ENCODE measurements at regions not wholly inside any gene's neighbourhood (a gene's known extent, or its start where the extent isn't known, plus 50 kb on each side); places are given as distances from the start of the nearest gene placed in this dataset.
A peak's percentile ranks its signal among the peaks of the same experiment; 100 is the strongest.
"Not testable (repeated sequence)": the region's sequence is repeated elsewhere in the genome, so short reads cannot be mapped to it uniquely, and the experiment has no call there.

- Mint-ChIP-seq H3K36me3 (ENCODE audit: low read depth, unreplicated experiment) (peaks cover 12% of the 10 kb centered on the region), H3K27me3 (ENCODE audit: unreplicated experiment) (no peaks in the 10 kb centered on the region), H3K27ac (ENCODE audit: unreplicated experiment) (no peak overlapping the region), H3K4me1 (ENCODE audit: unreplicated experiment) (no peaks in the 10 kb centered on the region), H3K9me3 (ENCODE audit: unreplicated experiment) (peaks cover 21% of the 10 kb centered on the region), H3K4me3 (ENCODE audit: unreplicated experiment) (no peak overlapping the region)
- TF ChIP-seq CTCF (IDR thresholded peaks at IDR 0.05; ENCODE audit: unreplicated experiment): no peak
- no peak for DNase-seq (ENCODE audit: low spot score)
These were observed 156.8 kb upstream of the KCND3 start for GRCh38 chr1:112146201-112146715.

GRCh38 chr1:112160214-112160613 is 170.7 kb upstream of the KCND3 start:
- not testable (repeated sequence) for H3K4me3 Mint-ChIP-seq (ENCODE audit: unreplicated experiment); DNase-seq (ENCODE audit: low spot score); H3K36me3 Mint-ChIP-seq (ENCODE audit: low read depth, unreplicated experiment); H3K4me1 Mint-ChIP-seq (ENCODE audit: unreplicated experiment); H3K9me3 Mint-ChIP-seq (ENCODE audit: unreplicated experiment); H3K27me3 Mint-ChIP-seq (ENCODE audit: unreplicated experiment); H3K27ac Mint-ChIP-seq (ENCODE audit: unreplicated experiment)

- TF ChIP-seq CTCF (IDR thresholded peaks at IDR 0.05; ENCODE audit: unreplicated experiment): no peak
- H3K27ac Mint-ChIP-seq (ENCODE audit: unreplicated experiment): no peak overlapping the region
- H3K36me3 Mint-ChIP-seq (ENCODE audit: low read depth, unreplicated experiment): peaks cover 5% of the 10 kb centered on the region
- H3K4me1 Mint-ChIP-seq (ENCODE audit: unreplicated experiment): peaks cover 4% of the 10 kb centered on the region
- no peak for DNase-seq (ENCODE audit: low spot score)
- no peak overlapping the region for H3K4me3 Mint-ChIP-seq (ENCODE audit: unreplicated experiment)
- H3K27me3 Mint-ChIP-seq (ENCODE audit: unreplicated experiment): no peaks in the 10 kb centered on the region
- H3K9me3 Mint-ChIP-seq (ENCODE audit: unreplicated experiment): peaks cover 5% of the 10 kb centered on the region
These were observed 175.9 kb upstream of the KCND3 start for GRCh38 chr1:112165375-112165774.

GRCh38 chr1:112169517-112169916 is 180.0 kb upstream of the KCND3 start:
- DNase-seq (ENCODE audit: low spot score): no peak
- Mint-ChIP-seq H3K27ac (ENCODE audit: unreplicated experiment) (no peak overlapping the region), H3K4me3 (ENCODE audit: unreplicated experiment) (no peak overlapping the region), H3K27me3 (ENCODE audit: unreplicated experiment) (no peaks in the 10 kb centered on the region), H3K4me1 (ENCODE audit: unreplicated experiment) (no peaks in the 10 kb centered on the region), H3K9me3 (ENCODE audit: unreplicated experiment) (no peaks in the 10 kb centered on the region), H3K36me3 (ENCODE audit: low read depth, unreplicated experiment) (no peaks in the 10 kb centered on the region)
- no peak for TF ChIP-seq CTCF (IDR thresholded peaks at IDR 0.05; ENCODE audit: unreplicated experiment)

- H3K27me3 Mint-ChIP-seq (ENCODE audit: unreplicated experiment): peaks cover 1% of the 10 kb centered on the region
- peak; percentile 73 for DNase-seq (ENCODE audit: low spot score)
- H3K4me3 Mint-ChIP-seq (ENCODE audit: unreplicated experiment): no peak overlapping the region
These were observed 182.9 kb upstream of the KCND3 start for GRCh38 chr1:112172294-112172882.

More at GRCh38 chr1:112172294-112172882, 182.9 kb upstream of the KCND3 start:
- no peaks in the 10 kb centered on the region for H3K4me1 Mint-ChIP-seq (ENCODE audit: unreplicated experiment)
- H3K27ac Mint-ChIP-seq (ENCODE audit: unreplicated experiment): no peak overlapping the region
- H3K36me3 Mint-ChIP-seq (ENCODE audit: low read depth, unreplicated experiment): no peaks in the 10 kb centered on the region
- no peaks in the 10 kb centered on the region for H3K9me3 Mint-ChIP-seq (ENCODE audit: unreplicated experiment)
- no peak for TF ChIP-seq CTCF (IDR thresholded peaks at IDR 0.05; ENCODE audit: unreplicated experiment)

Data from endothelial cell (in vitro differentiated cells).